Inflammatory macrophage treated with lipopolysaccharide for 4 hours (primary cell): ENCODE measurements at regions not wholly inside any gene's neighbourhood (a gene's known extent, or its start where the extent isn't known, plus 50 kb on each side); places are given as distances from the start of the nearest gene placed in this dataset.
"Not testable (repeated sequence)": the region's sequence is repeated elsewhere in the genome, so short reads cannot be mapped to it uniquely, and the experiment has no call there.

Experiments
- DNase-seq: peaks from one replicate; pipeline ENCODE4 v3.0.0-alpha.2; 2020

DNA sequence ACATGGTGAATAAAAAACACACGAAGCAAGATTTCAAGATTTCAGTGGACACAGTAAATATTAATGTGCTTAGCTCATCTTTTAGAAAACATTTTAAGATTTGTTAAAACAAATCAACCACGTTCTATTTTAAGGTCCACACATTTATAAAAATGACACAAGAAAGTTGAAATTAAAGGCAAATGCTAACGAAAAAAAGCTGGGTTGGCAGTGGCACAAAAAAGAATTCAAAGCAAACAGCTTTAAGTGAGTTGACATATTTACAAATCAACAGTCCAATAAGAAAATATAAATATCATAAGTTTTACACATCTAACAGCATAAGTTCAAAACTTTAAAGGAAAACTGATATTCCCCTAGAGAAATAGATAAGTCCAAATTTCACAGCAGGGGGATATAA, 430.4 kb upstream of the CCDC54 start:
- no peak for DNase-seq

DNA sequence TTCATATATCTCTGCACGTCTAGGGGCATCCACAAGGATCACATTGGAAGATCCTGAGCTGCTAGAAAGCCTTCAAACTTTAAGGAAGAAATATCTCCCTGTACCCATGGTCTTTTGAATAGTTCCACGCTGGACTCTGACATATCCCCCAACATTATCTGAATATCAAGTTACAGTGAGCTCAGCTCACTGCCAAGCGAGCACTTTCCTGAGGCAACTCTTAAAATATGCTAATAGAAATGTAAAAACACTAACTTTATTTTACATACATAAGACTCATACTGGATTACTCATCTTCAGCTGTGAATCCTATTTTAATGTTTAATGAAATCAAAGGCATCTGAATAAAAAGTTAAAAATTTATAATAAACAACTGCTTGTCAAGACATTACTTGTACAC, 420.2 kb upstream of the CCDC54 start:
- no peak for DNase-seq

DNA sequence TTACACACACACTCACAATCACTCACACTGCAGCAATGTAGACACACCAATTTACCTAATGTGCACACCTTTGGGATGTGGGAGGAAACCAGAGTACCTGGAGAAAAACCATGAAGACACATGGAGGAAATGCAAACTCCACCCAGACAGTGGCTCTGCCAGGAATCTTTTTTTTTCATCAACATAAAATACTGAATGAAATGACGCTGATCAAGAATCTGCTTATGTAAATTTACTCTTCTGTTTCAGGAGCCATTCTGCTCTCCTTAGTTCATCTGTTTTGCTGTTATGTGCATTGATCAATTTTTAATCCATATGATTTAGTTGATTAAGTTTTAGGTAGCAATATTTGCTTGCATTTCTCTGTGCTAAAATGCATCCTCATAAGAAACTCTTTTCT, 414.2 kb upstream of the CCDC54 start:
- no peak for DNase-seq

GRCh38 chr3:106963442-106963841, 413.8 kb upstream of the CCDC54 start:
- DNase-seq: no peak

GRCh38 chr3:106965307-106965706, 411.9 kb upstream of the CCDC54 start:
- no peak for DNase-seq

DNA sequence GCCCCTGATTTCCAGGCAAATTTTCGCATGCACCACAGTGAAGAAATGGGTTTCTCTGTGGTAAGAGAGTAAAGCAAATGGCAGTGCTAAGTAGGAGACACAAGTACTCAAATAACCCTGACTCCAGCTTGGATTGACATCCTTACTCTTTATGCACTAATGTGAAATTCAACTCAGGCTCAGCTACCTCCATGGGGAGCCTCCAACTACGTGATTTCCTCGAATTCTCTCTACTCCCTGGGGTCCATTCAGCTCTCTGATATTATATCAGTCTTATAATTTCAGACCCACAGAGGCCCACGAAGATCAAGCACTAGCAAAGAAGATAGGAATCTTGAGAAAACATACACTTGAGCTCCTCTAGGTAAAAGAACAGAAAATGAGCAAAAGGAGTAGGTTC, 407.6 kb upstream of the CCDC54 start:
- DNase-seq: no peak

DNA sequence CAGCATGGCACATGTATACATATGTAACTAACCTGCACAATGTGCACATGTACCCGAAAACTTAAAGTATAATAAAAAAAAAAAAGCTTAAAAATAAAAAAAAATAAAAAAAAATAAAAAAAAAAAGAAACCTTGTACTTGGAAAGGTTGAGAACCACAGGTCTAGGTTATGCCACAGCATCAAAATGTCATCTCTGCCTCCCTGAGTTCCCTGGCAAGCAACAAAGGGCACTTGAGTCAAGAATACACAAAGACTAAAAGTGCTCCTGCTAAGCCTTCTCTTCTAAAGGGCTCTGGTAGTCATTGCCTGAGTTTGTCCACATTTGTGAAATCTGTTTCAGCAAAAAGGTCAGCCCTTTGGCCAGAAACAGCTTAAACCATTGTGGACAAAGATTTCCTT, 395.8 kb upstream of the CCDC54 start:
- DNase-seq: no peak

DNA sequence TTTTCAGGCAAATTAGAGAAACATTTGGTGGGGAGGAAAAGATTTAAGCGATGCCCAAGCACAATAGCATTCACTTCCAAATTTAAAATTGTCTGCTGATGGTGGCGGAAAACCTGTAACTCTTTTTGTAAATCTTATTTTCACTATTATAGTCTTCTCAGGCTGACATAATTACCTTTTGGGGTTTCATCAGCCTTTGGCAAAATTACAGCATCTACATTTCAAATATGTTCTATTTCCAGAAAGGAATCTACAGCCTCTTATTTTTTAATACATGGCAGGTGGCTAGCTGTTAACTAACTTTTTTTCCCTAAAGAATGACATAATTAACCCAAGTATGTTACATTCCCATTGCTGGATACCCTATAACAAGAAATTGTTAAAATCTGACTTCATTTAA, 391.5 kb upstream of the CCDC54 start:
- DNase-seq: no peak

DNA sequence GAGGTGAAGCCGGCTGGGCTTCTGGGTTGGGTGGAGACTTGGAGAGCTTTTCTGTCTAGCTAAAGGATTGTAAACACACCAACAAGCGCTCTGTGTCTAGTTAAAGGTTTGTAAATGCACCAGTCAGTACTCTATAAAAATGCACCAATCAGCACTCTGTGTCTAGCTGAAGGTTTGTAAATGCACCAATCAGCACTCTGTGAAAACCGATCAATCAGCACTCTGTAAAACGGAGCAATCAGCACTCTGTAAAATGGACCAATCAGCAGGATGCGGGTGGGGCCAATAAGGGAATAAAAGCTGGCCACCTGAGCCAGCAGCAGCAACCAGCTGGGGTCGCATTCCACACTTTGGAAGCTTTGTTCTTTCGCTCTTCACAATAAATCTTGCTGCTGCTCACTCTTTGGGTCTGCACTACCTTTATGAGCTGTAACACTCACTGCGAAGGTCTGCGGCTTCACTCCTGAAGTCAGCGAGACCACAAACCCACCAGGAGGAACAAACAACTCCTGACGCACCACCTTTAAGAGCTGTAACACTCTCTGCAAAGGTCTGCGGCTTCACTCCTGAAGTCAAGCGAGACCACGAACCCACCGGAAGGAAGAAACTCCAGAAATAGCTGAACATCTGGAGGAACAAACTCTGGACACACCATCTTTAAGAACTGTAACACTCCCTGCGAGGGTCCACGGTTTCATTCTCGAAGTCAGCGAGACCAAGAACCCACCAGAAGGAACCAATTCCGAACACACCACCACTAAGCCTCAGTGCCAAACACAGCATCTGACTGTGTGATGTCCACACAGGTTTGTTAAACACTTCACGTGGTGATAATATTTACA, 378.2 kb upstream of the CCDC54 start:
- DNase-seq: not testable (repeated sequence)

DNA sequence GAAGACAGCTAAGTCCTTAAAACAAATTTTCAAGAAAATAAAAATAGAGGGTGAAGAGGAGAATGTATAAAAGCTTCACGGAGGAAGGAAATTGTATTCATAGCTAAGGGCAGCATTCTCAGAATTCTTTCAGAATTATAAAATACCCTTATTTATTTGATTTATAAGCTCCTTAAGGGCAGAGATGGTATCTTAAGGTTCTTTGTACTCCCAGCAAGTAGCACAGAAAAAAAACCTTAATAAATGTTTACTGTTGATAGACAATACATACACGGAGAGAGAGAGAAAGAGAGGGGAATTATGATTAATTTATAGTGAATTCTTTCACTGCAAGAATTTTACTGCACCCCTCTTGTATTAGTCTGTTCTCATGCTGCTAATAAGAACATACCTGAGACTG, 375.6 kb upstream of the CCDC54 start:
- DNase-seq: no peak

GRCh38 chr3:107005352-107005751, 371.9 kb upstream of the CCDC54 start:
- not testable (repeated sequence) for DNase-seq

- DNase-seq: no peak
Measured at GRCh38 chr3:107008213-107008612, 369.0 kb upstream of the CCDC54 start.

DNA sequence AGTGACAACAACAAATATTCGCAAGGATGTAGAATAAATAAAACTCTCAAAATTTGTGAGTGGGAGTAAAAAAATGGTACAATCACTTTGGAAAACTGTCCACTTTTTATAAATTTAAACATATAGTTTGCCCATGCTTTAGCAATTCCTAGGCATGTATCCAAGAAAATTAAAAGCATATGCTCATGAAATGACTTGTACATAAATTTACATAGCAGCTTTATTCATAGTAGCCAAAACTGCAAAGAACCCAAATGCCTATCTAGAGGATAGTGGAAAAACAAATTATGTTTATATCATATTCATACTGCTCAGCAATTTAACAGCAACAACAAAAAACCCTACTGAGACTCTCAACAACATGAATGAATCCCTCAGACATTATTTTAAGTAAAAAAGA, 363.6 kb upstream of the CCDC54 start:
- DNase-seq: no peak

DNA sequence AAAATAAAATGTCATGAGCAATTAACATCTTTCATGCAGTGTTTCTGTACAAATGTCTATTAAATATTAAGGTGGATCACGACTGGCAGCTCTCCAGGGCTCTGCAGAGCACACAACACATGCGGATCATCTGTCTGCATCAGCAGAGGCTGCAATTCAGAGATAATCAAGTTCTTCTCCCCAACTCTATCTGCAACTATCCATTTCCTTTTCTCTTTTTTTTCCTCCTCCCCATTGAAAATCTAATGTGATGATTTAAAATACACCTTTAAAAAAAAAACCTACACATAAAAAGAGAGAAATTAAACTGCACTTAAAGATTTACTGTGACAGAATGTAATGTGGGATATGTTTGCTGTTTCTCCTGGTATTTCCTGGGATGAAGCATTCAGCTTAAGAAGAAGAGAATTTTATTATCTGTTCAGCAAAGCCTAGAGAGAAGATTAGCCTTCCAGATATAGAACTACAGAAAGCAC, 352.6 kb upstream of the CCDC54 start:
- DNase-seq: no peak

- DNase-seq: no peak
Measured at GRCh38 chr3:107025961-107026360, 351.3 kb upstream of the CCDC54 start.

GRCh38 chr3:107028086-107028485, 349.2 kb upstream of the CCDC54 start:
- DNase-seq: no peak

DNA sequence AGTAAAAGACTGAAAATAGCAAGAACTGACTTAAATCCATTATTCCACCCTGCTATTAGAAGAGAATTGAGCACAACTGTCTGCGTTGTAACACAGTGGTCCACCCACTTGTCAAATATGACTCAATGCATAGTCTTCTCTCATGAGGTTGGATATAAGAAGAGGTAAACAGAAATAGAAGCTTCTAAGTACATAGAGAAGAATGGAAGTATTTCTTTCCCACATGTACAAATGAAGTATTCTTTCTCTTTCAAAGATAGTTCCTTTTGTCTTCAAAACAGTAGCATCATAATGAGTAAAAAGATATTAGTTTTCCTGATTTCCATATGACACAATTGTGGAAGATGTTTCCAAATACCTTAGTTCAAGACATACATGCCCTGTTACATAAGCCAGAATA, 348.6 kb upstream of the CCDC54 start:
- no peak for DNase-seq

- DNase-seq: no peak
Measured at GRCh38 chr3:107032111-107032510, 345.1 kb upstream of the CCDC54 start.

- DNase-seq: no peak
Measured at GRCh38 chr3:107034142-107034541, 343.1 kb upstream of the CCDC54 start.

DNA sequence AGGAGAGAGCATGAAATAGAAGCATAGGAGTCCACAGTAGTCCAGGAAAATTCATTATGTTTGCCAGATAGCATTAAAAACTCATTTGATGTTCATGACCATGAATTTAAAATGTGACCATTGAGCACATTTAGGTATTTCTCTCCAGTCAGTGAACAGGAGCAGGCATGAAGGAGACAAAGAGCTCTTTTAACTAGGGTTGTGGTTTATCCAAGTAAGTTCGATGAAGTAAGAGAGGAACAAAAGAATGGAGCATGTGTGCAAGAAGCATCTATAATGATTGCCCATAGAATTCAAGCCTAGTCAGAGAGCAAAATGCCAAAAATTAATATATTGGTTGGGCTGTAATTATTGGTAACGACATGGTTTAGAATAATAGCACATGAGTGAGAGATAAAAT, 342.1 kb upstream of the CCDC54 start:
- DNase-seq: no peak

DNA sequence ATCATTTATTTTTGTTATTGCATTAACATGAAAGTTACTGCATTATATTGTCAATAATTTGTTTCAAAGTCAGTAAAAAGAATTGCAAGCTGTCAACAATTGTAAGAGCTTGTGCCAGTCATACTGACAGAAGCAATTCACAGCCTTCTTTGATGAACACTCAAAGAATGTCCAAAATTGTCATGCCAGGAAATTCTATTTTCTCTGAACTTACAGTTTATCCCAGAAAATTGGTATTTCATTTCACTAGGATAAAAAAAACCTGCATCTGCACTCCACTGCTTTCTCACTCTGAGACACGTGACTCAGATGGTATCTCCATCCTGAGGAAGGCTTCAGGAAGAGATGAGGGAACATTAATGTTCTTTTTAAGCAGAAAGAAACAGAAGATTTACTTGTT, 332.6 kb upstream of the CCDC54 start:
- no peak for DNase-seq

DNA sequence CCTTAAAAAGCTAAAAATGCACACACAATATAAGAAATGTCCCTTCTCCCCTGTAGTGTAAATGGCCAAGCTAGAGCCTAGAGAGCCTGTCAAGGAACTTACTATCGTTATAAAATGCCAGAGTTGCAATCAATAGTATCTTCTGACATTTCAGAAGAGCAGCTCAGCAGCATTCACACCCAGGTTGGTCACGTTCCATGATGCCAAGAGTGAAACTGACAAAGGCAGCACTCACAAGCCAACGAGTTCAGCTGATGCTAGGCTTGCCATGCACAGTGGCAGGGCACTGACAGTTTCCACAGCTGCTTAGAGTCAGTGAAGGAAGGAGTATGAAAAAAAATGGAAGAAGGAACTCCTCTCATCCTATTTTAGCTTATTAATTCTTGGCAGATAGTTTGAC, 331.4 kb upstream of the CCDC54 start:
- no peak for DNase-seq

DNA sequence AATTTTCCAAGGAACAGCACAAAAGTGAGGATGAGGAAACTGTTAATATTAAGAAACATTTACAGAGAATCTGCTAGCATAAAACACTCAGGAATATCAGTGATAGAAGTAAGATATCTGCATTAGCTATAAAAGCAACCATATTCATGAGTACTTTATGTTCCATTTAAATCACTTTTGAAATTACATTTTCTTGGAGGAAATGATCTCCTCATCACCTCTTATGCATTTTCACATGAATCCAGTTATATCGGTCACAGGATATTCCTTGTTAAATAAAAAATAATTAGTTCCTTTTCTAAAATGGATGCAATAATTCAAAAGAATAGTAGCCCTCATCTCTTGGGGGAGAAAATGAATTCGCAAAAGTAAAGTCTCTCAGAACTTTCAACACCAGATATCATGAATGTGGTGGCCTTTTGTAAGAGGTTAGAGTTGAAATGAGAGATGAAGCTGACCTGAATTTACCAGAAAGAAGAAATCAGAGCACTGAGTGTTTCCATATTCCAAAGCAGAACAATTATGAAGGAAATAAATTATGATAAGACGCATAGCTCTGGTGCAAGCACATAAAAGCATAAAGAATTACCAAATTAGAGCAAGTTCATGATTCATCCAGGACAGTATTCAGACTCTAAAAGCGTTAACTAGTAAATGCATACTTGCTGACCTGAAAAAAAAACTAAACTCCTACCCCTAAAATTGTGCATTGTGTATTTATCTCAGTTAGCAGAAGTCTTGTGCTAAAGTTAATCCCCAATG, 321.9 kb upstream of the CCDC54 start:
- DNase-seq: no peak

DNA sequence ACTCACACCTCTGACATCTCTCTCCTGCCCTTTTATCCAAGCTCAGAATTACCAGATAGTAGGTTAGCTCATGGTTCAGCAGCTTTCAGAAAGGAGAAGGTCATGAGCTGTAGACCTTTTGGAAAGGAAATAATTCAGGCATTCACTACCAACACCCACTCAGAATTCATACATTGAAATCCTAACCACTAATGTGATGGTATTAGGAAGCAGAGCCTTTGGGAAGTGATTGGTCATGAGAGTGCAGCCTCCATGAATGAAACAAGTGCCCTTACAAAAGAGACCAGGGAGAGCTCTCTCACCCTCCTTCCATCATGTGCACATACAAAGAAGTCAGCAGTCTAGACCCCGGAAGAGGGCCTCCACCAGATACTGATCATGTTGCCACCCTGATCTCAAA, 315.8 kb upstream of the CCDC54 start:
- DNase-seq: no peak
